GM21423 (cell line): ENCODE measurements at regions not wholly inside any gene's neighbourhood (a gene's known extent, or its start where the extent isn't known, plus 50 kb on each side); places are given as distances from the start of the nearest gene placed in this dataset.

Source experiments
- ATAC-seq: cut with Tn5 transposase; IDR thresholded peaks from one replicate; pipeline ENCODE4 v1.9.1; 2021; ENCODE audit warnings: mild to moderate bottlenecking, moderate library complexity; ENCODE audit not compliant: unreplicated experiment

DNA sequence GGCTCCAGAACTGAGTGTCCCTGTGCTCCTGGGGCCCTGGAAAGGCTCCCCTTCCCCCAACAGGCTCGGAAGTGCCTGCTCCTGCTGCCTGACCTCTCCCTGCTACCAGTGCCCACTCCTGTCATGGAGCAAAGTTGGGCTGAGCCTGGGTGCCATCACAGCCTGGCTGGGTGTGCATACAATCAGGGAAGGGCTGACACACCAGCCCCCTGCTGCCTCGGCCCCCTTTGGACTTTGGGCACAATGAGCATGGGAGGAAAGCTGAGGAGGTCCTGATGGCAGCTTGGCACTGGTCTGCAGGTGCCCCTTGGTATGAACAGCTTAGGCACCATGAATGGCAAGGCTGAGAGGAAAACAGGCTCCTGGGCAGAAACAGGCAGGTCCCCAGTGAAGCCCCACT is 405.0 kb downstream of the PID1 start:
- ATAC-seq = no peak

DNA sequence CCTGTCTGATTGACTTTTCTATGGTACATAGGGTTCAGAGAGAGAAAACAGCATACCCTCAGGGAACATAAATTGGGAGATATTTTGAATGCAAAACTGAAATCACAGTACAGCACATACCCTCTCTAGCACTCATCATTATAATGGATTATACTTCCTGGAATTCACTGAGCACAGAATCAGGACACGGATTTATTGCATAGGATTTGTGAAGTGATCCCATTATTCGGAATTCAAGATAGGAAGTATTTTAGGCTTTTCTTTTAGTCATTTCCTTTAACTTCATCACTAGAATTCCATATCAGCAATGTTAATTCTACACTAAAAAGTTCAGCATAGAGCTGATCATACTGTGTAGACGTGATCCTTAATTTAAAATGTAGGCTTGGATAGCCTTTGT is 407.0 kb downstream of the PID1 start:
- no peak for ATAC-seq

DNA sequence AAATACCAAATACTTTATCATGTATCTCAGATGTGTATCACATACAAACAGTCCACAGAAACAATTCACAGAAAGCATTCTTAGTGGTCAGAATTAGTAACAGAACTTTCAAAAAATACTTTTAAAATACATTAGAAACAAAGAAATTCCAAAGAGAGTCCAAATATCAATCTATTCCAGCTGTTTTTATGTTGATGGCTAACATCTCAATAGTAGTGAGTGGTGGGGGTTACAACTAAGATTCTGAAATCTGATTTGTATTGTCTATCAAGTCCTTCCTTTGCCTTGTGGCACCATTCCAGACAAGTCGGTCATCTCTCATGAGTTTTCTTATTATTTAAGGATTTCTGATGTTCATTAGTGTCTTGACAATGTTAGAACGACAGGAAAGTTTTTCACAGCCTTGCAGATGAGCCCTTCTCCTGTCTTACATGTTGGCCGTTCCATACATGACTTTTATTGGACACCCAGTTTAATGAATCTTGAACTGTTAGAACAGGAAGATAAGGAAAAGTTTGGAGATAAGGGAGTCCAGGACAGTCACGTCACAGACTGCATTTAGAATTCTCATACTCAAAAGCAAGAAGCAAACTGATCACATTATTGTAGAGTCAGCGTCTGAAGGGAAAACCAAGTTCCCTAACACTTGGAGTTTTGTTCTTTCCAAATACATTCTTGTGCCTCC is 410.3 kb downstream of the PID1 start:
- no peak for ATAC-seq

DNA sequence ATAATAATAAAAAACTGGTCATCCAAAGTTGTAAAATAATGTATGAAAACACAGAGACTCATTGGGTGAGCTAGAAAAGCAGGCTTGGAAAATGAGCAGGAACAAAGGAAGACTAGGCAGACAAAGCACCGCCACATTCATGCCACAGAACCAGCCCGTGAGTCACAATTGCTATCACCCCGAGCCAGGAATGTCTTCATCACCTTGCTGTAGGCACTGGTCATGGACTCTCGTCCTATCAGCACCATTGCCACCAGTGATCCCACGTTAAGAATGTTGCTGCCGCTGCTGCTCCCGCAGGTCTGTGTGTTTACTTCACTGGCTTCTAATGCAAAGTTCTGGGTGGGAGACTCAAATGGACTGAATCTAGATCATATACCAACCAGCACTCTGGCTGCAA is 417.9 kb downstream of the PID1 start:
- no peak for ATAC-seq

DNA sequence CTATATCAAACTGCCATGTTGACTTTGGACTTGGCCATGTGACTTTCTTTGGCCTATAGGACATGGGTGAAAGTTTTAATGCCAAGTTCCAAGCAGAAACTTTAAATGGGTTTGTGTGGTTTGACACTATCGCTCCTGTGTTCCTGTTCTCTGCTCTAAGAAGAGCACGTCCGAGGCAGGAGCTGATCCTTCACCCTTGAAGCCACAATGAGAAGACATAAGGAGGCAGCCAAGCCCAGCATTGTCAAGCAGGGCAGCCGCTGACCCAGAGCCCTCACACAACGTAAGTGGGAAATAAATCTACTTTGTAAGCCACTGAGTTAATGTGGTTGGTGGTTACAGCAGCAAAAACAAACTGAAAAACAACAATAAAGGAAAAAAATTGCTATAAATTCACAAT is 422.4 kb downstream of the PID1 start:
- no peak for ATAC-seq

DNA sequence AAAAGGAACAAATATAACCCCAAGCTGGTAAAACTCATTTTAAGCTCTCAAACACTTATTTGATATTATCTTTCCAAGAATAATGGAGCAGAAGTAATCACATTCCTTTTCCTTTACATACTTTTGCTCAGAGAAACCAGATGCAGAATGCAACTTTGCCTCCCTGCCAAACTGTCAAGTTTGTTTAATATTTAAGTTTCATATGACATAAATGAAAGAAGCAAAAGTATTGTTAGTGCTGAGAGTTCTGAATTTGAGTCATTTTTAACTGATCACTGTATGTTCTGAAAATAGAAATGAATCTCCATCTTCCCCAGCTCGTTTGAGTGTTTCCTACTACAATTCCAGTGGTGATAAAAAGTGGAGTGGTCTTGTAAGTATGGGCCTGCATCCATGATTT is 423.4 kb downstream of the PID1 start:
- ATAC-seq = no peak

DNA sequence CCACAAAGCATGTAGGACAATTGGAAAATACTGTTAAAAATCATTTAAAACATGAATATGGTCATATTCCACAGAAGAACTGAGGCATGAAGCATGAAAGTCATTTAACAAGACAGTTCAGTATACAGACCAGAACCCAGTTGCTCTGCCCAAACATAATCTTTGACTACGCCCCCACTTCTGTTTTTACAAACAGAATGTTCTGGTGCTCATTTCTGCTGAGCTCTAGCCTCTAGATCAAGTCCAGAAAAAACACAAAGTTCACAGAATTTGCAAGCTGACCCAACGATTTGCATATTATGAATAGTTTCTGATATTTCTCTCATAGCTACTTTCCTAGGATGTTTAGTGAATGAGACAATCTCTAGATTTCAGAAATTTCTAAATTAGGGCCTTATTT is 424.9 kb downstream of the PID1 start:
- ATAC-seq = no peak

DNA sequence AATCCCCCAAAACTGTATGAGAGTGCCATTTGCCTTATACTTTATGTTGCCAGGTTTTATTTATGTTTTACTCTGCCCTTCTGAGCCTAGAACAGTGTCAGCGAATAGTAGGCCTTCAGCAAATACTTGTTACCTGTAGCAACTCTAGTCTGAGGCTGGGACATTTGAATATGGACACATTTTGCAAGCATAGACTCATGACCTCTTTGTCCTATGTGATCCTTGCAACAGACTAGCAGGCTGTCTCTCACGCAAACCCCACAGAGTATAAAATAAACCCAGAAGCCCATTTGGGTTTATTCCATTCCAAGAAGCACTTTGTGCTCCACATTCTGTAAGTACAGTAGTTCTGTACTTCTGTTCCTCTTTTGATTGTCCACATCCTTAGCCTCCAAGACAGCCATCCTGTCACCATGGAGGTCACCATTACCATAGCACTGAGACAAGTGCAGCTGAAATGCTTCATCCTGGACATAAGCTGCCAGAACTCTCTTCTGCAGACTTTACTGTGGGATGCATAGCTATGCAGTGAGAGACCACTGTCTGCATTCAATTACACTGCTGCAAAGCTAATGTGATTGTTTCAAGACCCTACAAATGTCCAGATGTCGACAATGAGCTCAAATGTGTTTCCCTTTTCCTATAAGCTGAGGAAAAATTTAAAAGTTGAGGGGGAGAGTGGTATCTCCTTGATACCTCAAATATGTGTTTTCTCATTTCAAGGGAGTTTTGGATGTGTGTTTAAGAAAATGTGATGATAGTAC is 425.7 kb downstream of the PID1 start:
- ATAC-seq = no peak

DNA sequence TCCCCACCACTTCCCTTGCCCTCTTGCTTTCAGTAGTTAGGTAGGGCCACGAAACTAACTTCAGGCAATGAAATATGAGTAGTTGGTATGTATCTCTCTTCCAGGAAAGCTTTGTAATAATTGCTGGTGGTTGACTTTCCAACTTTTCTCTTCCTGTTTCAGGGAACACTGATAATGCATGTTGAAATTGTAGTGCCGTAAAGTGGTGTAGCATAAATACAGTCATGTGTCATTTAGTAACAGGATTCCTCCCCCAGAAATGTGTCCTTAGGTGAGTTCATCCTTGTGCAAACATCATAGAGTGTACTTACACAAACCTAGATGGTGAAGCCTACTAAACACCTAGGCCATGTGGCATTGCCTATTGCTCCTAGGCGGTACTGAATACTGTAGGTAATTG is 429.2 kb downstream of the PID1 start:
- ATAC-seq = no peak

DNA sequence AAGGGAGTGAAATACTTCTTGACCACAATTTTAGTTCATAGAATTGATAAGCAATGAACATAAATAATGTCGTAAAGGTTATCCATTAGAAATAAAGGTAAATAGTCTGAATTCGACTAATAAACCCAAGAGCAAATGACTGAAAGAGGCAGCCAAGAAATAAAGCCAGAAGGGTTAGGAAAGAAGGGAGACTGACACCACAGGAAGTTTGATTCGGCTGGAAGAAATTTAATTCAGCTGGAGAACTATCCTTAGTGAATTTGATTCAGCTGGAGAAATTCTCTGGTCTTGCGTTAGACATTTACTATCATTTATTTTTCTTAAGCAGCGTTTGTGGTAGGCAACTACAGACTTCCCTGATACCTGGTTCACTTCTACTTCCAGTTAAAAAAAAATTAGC is 429.6 kb downstream of the PID1 start:
- ATAC-seq = no peak

DNA sequence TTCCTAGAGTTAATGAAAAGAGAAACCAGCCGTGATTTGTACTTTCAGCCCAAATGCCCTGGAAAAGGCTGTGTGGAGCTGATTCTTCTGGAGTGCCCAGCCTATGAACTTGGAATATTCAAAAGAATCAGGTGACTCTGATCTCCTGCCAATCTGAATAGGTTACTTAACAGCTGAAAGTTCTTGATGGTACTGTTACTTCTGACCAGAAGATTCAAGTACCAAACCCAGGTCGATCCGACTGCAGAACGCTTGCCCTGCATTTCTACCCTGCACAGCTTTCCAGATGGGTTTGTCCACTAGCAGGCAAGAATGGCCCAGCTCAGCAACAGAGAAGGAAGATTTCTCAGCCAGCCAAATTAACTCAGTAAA is 430.4 kb downstream of the PID1 start:
- ATAC-seq = no peak

DNA sequence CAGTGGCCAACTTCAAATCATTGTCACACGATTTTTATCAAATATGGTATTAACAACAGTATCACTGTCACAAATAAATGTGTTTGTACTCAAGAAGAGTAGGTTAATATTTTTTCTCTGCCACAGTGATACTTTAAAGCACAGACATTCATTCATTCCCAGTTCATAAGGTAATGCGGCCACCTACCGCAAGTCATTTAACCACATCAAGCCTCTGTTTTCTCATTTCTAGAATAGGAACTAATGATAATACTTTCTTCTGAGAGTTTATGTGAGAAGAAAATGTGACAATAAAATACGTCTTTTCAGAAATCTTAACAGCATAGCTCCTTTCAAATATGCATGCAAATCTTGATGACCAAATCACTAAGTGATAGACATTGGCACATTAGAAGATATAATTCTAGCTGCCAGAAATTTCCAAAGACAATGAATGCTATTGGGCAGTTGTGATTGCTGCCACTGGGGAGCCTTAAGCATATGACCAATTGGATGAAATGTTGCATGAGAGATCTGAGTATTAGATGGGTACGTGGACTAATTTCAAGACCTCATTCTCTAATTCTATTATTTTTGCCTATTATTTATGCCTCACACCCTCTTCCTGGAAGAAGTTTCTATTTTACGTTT is 430.9 kb downstream of the PID1 start:
- no peak for ATAC-seq

DNA sequence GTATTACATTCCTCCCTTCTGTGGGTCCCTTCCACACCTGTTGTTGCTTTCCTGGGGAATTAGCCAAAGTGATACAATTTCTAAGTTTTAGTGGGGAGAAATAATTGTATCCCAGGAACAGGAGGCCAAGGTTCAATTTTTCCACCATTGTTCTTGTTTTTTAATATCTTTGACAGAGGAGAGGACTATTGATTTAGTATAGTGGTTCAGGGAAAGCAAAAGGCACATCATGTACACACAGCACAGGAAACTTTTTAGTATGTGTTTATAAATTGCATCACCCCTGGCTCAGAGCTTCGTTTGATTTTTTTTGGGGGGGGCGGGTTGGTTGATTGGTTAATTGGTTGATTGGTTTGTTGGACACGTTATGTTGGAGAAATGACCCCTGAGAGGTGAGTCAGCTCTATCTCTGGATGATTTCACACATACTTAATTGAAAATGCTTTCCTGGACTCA is 431.6 kb downstream of the PID1 start:
- no peak for ATAC-seq

DNA sequence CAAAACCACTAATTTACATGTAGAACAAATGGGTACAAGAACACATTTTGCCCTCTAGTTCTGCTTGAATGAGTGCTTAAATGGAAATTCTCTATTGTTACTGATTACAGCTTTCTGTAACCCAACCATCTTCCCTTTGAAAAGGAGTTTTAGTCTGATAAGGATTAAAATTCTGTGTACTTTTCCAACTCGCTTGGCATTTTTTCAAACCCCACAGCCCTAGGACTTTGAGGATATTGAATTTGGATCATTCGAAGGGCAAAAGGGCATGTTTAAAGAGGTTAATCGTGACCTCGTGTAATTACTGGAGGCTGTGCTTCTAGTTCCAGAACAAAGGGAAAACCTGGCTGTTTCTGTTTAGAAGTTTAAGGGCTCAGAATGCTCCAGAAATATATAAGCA is 432.3 kb downstream of the PID1 start:
- ATAC-seq = no peak

DNA sequence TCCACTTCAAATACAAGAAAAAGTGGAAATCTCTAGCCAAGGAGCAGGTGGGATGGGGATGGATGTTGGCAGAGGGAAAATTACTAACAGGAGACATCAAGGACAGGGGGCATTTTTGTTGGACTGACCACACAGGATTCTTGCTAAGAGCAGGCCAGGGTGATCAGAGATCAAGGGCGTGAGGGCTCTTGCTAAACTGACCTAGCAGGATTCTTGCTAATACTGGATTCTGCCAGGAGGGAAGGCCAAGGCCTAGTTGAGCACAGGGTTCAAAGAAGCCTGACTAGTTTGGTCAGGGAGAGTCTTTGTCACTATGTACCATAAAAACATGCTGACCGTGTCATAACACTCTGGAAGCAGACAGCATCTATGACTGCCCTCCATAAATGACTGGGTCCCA is 442.7 kb downstream of the PID1 start:
- no peak for ATAC-seq

DNA sequence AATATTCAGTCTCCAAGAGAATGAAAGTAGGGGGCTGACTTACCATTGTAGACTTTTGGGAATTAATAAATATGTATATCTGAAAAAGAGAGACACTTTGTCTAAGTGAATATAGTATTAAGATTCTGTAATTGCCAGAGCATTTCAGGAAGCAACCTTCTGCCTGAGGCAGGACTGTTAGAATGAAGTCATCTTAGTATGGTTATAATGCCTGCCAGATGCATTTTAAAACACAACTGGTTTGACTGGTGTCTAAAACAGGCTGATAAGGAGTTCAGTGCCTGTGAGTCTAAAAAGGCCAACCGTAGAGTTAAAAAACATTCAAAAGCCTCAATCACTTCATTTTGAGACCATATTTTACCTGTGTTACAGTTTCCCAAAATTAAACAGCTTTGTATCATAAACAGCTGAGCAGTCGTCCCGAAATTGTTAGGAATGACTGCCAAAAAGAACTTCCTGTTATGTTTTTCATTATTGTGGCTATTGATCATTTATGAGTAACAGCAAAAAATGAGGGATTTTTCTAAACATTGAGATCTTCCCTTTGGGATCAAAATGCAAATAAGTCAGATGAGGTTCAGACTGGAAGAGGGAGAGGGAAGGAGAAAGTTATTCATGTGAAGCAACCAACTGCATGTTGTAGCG is 443.9 kb downstream of the PID1 start:
- ATAC-seq = no peak

DNA sequence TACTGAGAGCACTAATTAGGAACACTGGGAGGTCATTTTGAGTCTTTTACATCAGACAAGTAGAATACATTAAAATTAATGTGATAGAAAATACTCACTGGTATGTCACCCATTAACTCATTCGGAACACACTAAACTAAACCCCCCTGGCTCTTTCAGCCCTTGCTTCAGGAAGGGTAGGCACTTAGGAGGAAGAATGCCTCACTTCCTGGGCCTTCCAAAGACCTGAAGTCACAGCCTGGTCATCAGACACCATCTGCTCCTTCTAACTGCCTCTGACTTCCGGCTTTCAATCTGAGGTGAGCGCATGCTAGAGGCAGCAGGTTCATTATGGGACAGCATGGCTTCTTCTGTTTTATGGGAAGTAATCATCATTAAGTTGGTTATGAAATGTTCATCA is 451.4 kb downstream of the PID1 start:
- no peak for ATAC-seq

DNA sequence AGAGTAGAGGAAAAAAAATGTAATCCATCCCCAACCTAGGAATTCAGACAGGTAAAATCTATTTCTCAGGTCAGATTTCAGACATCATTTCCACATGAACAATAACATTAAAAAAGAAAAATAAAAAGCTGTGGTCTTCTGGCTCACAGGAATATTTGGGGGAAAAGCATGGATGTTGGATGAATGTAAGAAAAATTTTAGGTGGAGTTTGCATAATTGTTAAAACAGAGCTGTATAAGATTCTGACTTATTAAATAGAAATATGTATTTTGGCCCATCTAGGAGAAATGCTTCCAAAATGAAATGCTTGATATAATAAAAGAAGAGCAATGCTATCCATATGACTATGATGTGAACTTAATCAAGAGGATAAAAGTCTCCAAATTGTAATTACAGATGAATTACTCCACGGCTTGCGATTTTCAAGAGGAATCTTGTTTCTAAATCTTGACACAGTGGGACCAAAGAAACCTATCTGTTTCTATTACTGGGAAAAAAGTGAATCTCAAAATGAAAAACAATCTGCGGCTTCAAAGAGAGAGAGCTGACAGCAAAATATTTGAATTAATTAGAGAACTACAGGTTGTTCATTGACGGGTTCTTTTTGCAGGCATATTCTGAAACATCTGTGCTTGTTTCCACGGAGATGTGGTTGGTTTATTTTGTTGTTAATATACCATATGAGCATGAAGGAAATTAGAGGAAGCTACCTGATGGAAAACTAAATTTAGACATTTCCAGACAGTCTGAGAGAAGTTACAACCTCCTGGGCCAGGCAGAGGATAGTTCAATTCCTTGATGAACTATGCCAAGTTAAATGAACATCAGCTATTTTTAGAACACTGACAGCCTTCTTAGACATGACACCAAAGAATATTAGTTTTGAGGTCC is 468.7 kb downstream of the PID1 start:
- ATAC-seq = no peak

DNA sequence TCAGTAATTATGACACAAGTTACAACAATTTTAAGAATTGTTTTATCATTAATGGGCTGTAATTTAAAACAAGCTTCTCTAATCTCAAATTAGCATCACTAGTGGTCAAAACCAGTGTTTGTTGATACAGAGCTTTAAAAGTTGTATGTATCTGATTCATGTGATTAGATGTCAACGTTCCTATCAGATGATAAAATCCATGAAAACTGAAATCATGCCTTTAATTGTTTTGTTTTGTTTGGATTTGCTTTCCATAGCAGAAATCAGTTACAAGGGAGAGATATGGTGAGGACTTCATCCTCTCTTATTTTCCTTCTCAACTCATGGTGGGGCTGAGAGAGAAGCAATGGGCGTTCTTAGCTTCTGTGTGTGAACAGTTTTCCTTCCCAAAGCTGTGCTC is 469.6 kb downstream of the PID1 start:
- ATAC-seq = no peak

DNA sequence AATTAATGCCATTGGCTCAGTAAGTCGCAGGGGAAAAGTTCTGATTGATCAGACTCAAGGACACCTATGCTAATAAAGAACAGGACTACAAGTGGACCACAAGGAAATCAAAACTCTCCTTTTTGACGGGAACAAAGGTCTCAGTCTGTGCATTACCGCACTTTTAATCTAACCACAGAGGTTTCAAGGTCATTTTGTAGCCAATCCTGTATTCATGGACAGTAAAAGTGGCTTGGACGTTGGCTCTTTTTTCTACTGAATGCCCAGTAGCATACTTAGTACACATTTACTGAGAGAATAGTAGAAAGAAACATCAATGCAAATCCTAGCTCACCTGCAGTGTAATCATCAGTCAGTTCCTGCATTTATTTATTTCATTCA is 471.9 kb downstream of the PID1 start:
- ATAC-seq = no peak
